ENCODE measurements at regions not wholly inside any gene's neighbourhood (a gene's known extent, or its start where the extent isn't known, plus 50 kb on each side); places are given as distances from the start of the nearest gene placed in this dataset.

DNA sequence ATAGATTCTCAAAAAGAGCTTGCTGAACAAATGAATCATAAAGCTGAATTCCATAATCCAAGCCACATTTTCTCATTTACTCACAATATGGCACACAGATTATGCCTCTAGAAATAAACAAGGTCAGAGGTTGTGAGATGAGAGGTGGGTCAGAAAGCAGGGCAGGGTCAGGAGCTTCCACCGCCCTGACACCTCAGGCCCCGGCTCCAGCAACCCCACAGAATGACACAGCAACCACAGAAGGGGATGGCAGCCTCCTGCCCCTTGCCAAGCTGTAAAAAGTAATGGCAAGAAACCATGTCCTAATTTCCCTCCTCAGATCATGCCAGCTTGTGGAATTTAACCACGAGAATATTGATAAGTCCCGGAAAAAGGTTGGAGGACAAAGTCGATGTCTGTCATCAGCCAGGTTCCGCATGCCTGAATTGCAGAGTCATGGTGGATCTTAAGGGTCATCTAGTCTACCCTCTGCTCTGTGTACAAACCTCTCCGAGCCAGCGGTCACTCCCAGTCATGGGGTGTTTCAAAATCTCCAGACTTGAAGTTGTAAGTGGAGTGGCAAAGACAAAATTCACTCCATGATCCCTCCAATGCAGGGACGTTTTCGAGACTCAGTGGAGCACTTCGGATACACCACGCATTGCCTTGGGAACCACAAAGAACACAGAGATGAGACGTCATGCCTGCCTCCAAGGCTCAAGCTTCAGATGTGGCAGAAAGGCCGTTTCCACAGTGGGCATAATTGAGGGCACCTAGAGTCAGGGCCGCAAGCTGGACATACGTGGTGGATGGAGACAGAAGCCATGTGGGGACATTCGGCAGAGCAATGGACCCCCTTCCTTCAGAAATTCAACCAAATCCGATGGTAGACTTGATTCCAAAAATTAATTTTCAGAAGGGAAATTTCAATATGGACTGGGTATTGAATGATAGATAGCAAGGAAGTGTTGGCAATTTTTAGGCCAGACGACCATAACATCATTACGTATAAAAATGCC, 254.0 kb downstream of the TOMM20 start (continued):
- TF ChIP-seq, protein P1, sequence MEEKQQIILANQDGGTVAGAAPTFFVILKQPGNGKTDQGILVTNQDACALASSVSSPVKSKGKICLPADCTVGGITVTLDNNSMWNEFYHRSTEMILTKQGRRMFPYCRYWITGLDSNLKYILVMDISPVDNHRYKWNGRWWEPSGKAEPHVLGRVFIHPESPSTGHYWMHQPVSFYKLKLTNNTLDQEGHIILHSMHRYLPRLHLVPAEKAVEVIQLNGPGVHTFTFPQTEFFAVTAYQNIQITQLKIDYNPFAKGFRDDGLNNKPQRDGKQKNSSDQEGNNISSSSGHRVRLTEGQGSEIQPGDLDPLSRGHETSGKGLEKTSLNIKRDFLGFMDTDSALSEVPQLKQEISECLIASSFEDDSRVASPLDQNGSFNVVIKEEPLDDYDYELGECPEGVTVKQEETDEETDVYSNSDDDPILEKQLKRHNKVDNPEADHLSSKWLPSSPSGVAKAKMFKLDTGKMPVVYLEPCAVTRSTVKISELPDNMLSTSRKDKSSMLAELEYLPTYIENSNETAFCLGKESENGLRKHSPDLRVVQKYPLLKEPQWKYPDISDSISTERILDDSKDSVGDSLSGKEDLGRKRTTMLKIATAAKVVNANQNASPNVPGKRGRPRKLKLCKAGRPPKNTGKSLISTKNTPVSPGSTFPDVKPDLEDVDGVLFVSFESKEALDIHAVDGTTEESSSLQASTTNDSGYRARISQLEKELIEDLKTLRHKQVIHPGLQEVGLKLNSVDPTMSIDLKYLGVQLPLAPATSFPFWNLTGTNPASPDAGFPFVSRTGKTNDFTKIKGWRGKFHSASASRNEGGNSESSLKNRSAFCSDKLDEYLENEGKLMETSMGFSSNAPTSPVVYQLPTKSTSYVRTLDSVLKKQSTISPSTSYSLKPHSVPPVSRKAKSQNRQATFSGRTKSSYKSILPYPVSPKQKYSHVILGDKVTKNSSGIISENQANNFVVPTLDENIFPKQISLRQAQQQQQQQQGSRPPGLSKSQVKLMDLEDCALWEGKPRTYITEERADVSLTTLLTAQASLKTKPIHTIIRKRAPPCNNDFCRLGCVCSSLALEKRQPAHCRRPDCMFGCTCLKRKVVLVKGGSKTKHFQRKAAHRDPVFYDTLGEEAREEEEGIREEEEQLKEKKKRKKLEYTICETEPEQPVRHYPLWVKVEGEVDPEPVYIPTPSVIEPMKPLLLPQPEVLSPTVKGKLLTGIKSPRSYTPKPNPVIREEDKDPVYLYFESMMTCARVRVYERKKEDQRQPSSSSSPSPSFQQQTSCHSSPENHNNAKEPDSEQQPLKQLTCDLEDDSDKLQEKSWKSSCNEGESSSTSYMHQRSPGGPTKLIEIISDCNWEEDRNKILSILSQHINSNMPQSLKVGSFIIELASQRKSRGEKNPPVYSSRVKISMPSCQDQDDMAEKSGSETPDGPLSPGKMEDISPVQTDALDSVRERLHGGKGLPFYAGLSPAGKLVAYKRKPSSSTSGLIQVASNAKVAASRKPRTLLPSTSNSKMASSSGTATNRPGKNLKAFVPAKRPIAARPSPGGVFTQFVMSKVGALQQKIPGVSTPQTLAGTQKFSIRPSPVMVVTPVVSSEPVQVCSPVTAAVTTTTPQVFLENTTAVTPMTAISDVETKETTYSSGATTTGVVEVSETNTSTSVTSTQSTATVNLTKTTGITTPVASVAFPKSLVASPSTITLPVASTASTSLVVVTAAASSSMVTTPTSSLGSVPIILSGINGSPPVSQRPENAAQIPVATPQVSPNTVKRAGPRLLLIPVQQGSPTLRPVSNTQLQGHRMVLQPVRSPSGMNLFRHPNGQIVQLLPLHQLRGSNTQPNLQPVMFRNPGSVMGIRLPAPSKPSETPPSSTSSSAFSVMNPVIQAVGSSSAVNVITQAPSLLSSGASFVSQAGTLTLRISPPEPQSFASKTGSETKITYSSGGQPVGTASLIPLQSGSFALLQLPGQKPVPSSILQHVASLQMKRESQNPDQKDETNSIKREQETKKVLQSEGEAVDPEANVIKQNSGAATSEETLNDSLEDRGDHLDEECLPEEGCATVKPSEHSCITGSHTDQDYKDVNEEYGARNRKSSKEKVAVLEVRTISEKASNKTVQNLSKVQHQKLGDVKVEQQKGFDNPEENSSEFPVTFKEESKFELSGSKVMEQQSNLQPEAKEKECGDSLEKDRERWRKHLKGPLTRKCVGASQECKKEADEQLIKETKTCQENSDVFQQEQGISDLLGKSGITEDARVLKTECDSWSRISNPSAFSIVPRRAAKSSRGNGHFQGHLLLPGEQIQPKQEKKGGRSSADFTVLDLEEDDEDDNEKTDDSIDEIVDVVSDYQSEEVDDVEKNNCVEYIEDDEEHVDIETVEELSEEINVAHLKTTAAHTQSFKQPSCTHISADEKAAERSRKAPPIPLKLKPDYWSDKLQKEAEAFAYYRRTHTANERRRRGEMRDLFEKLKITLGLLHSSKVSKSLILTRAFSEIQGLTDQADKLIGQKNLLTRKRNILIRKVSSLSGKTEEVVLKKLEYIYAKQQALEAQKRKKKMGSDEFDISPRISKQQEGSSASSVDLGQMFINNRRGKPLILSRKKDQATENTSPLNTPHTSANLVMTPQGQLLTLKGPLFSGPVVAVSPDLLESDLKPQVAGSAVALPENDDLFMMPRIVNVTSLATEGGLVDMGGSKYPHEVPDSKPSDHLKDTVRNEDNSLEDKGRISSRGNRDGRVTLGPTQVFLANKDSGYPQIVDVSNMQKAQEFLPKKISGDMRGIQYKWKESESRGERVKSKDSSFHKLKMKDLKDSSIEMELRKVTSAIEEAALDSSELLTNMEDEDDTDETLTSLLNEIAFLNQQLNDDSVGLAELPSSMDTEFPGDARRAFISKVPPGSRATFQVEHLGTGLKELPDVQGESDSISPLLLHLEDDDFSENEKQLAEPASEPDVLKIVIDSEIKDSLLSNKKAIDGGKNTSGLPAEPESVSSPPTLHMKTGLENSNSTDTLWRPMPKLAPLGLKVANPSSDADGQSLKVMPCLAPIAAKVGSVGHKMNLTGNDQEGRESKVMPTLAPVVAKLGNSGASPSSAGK (IDR thresholded peaks at IDR 0.05), result peak; percentile 94
- TF ChIP-seq FOXK1 (CRISPR knock-in tag; IDR thresholded peaks at IDR 0.05; ENCODE audit: borderline replicate concordance) (0 out of 2 replicates have a peak, but pooled peaks have one; percentile 38), RBM17 (IDR thresholded peaks at IDR 0.05; ENCODE audit: borderline replicate concordance, low read depth, low read length) (no peak), PCBP2 (IDR thresholded peaks at IDR 0.05; ENCODE audit: low read depth, low read length, poor library complexity, severe bottlenecking) (no peak), HNRNPL (IDR thresholded peaks at IDR 0.05; ENCODE audit: low read depth, low read length) (0 out of 2 replicates have a peak, but pooled peaks have one; percentile 57)
- TF ChIP-seq, protein P2, sequence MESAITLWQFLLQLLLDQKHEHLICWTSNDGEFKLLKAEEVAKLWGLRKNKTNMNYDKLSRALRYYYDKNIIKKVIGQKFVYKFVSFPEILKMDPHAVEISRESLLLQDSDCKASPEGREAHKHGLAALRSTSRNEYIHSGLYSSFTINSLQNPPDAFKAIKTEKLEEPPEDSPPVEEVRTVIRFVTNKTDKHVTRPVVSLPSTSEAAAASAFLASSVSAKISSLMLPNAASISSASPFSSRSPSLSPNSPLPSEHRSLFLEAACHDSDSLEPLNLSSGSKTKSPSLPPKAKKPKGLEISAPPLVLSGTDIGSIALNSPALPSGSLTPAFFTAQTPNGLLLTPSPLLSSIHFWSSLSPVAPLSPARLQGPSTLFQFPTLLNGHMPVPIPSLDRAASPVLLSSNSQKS (CRISPR knock-in tag; IDR thresholded peaks at IDR 0.05), result no peak
- TF ChIP-seq, protein P3, sequence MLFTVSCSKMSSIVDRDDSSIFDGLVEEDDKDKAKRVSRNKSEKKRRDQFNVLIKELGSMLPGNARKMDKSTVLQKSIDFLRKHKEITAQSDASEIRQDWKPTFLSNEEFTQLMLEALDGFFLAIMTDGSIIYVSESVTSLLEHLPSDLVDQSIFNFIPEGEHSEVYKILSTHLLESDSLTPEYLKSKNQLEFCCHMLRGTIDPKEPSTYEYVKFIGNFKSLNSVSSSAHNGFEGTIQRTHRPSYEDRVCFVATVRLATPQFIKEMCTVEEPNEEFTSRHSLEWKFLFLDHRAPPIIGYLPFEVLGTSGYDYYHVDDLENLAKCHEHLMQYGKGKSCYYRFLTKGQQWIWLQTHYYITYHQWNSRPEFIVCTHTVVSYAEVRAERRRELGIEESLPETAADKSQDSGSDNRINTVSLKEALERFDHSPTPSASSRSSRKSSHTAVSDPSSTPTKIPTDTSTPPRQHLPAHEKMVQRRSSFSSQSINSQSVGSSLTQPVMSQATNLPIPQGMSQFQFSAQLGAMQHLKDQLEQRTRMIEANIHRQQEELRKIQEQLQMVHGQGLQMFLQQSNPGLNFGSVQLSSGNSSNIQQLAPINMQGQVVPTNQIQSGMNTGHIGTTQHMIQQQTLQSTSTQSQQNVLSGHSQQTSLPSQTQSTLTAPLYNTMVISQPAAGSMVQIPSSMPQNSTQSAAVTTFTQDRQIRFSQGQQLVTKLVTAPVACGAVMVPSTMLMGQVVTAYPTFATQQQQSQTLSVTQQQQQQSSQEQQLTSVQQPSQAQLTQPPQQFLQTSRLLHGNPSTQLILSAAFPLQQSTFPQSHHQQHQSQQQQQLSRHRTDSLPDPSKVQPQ (CRISPR knock-in tag; IDR thresholded peaks at IDR 0.05; ENCODE audit: borderline replicate concordance), result peak; percentile 10
- TF ChIP-seq, protein P4, sequence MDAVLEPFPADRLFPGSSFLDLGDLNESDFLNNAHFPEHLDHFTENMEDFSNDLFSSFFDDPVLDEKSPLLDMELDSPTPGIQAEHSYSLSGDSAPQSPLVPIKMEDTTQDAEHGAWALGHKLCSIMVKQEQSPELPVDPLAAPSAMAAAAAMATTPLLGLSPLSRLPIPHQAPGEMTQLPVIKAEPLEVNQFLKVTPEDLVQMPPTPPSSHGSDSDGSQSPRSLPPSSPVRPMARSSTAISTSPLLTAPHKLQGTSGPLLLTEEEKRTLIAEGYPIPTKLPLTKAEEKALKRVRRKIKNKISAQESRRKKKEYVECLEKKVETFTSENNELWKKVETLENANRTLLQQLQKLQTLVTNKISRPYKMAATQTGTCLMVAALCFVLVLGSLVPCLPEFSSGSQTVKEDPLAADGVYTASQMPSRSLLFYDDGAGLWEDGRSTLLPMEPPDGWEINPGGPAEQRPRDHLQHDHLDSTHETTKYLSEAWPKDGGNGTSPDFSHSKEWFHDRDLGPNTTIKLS (IDR thresholded peaks at IDR 0.05; ENCODE audit: borderline replicate concordance, low read depth), result peak; percentile 47; the same call in 1 of the 2 replicates

Data from K562 (cell line).